Lung (tissue), 11 donors: ENCODE measurements at regions not wholly inside any gene's neighbourhood (a gene's known extent, or its start where the extent isn't known, plus 50 kb on each side); places are given as distances from the start of the nearest gene placed in this dataset.

Source experiments
- ATAC-seq: fragments of 200-7000 bp; cut with Tn5 transposase; one replicate; pipeline ENCODE4 v1.9.1; 2020; ENCODE audit warnings: moderate number of reproducible peaks; ENCODE audit not compliant: insufficient read depth, low FRiP score
- DNase-seq, 3 donors: peaks; one replicate each; pipeline ENCODE4 v3.0.0-alpha.2; 2013 to 2017
- H3K27ac ChIP-seq, 2 donors: one replicate each; pipeline ENCODE4 v1.5.1; 2013; ENCODE audit warnings: mild to moderate bottlenecking in 2 of 2, moderate library complexity in 2 of 2, control low read depth in 1 of 2, inconsistent platforms in 1 of 2, low read depth in 1 of 2, low read length in 1 of 2
- H3K27me3 ChIP-seq, 3 donors: one replicate each; pipeline ENCODE4 v1.5.1; 2013; ENCODE audit warnings: low read length in 2 of 3; ENCODE audit not compliant: control insufficient read depth in 3 of 3, insufficient read depth in 3 of 3
- H3K36me3 ChIP-seq, 4 donors: one replicate each; pipeline ENCODE4 v1.5.1; 2013; ENCODE audit warnings: low read length in 4 of 4, mild to moderate bottlenecking in 1 of 4, moderate library complexity in 1 of 4; ENCODE audit not compliant: control insufficient read depth in 4 of 4, insufficient read depth in 4 of 4
- H3K4me1 ChIP-seq, 5 donors: one replicate each; pipeline ENCODE4 v1.5.1; 2013; ENCODE audit warnings: low read length in 5 of 5, mild to moderate bottlenecking in 2 of 5, moderate library complexity in 1 of 5; ENCODE audit not compliant: control insufficient read depth in 5 of 5, insufficient read depth in 5 of 5
- H3K4me3 ChIP-seq: one replicate; pipeline ENCODE4 v1.5.1; 2013; ENCODE audit warnings: mild to moderate bottlenecking, control low read depth, moderate library complexity
- H3K9ac ChIP-seq, 2 donors: one replicate each; pipeline ENCODE4 v1.5.1; 2013; ENCODE audit warnings: low read length in 2 of 2, control low read depth in 1 of 2; ENCODE audit not compliant: insufficient read depth in 1 of 2
- H3K9me3 ChIP-seq, 4 donors: one replicate each; pipeline ENCODE4 v1.5.1; 2013; ENCODE audit warnings: low read length in 3 of 4, mild to moderate bottlenecking in 1 of 4, moderate library complexity in 1 of 4; ENCODE audit not compliant: control insufficient read depth in 4 of 4, insufficient read depth in 3 of 4
- CTCF ChIP-seq: IDR thresholded peaks from 2 replicates; pipeline ENCODE4 v1.5.1; 2012; ENCODE audit warnings: mild to moderate bottlenecking; ENCODE audit errors: control extremely low read depth, extremely low read depth
- WGBS, 2 donors: extraction: QIAGEN DNeasy Blood & Tissue Kit; methylation state at CpG; one replicate each; pipeline ENCODE4 v1.1.7; 2013; 5-methylcytosine and 5-hydroxymethylcytosine counted together
- donor health status: control.
- donor health status: control.
- donor health status: Bipolar disorder and iron deficiency.
- donor health status: healthy.
- donor health status: DM: yes; HTN: yes; CAD: no.

GRCh38 chr22:22045571-22046335 lies 63.2 kb upstream of the TOP3B start:
- WGBS, 2 donors, result 73 to 75% methylated on average over 6 of the region's 6 CpGs
- no peak for ATAC-seq

GRCh38 chr22:22044153-22044552 lies 61.6 kb upstream of the TOP3B start:
- H3K9me3 ChIP-seq, result no peaks in the 10 kb centered on the region
- WGBS, 2 donors, result 64 to 76% methylated on average over 2 of the region's 2 CpGs
- H3K4me3 ChIP-seq, result no peak overlapping the region
- H3K36me3 ChIP-seq, result no peaks in the 10 kb centered on the region
- H3K9ac ChIP-seq, result no peak overlapping the region
- TF ChIP-seq CTCF, result no peak
- ATAC-seq, result no peak
- no peak for DNase-seq
- peaks cover 0 to 14% (median 0%) of the 10 kb centered on the region in 3 donors for H3K27me3 ChIP-seq
- H3K27ac ChIP-seq, result no peak overlapping the region
- H3K4me1 ChIP-seq, result no peaks in the 10 kb centered on the region

More at GRCh38 chr22:22045571-22046335, 63.2 kb upstream of the TOP3B start:
- Histone ChIP-seq H3K9ac (no peak overlapping the region), H3K27me3 (peaks cover 0 to 14% (median 0%) of the 10 kb centered on the region in 3 donors), H3K4me1 (no peaks in the 10 kb centered on the region), H3K9me3 (no peaks in the 10 kb centered on the region), H3K27ac (no peak overlapping the region), H3K4me3 (no peak overlapping the region), H3K36me3 (no peaks in the 10 kb centered on the region)
- no peak for DNase-seq
- TF ChIP-seq CTCF, result no peak

GRCh38 chr22:22043296-22044078 lies 60.9 kb upstream of the TOP3B start:
- Histone ChIP-seq H3K36me3 (no peaks in the 10 kb centered on the region), H3K27me3 (peaks cover 0 to 9% (median 0%) of the 10 kb centered on the region in 3 donors), H3K4me3 (no peak overlapping the region), H3K9ac (no peak overlapping the region), H3K9me3 (no peaks in the 10 kb centered on the region), H3K4me1 (no peaks in the 10 kb centered on the region), H3K27ac (no peak overlapping the region)
- no peak for TF ChIP-seq CTCF
- DNase-seq (no peak), ATAC-seq (no peak)
- WGBS, 2 donors, result 66 to 72% methylated on average over 11 of the region's 11 CpGs
